Liver (tissue), 8 donors: ENCODE measurements at regions not wholly inside any gene's neighbourhood (a gene's known extent, or its start where the extent isn't known, plus 50 kb on each side); places are given as distances from the start of the nearest gene placed in this dataset.

Source experiments
- DNase-seq: peaks from one replicate; pipeline ENCODE4 v3.0.0-alpha.2; 2017; ENCODE audit warnings: low spot score
- H3K27ac ChIP-seq, 2 donors: one replicate each; pipeline ENCODE4 v1.7.0; 2013; ENCODE audit warnings: inconsistent platforms in 2 of 2, low read length in 2 of 2, control low read depth in 1 of 2, low read depth in 1 of 2, mild to moderate bottlenecking in 1 of 2
- H3K27me3 ChIP-seq, 4 donors: one replicate each; pipeline versions ENCODE4 v1.6.1 to v1.7.0; 2013; ENCODE audit warnings: low read length in 3 of 4, inconsistent platforms in 1 of 4, mild to moderate bottlenecking in 1 of 4, moderate library complexity in 1 of 4; ENCODE audit not compliant: control insufficient read depth in 4 of 4, insufficient read depth in 4 of 4
- H3K36me3 ChIP-seq, 4 donors: one replicate each; pipeline versions ENCODE4 v1.6.1 to v1.7.0; 2013; ENCODE audit warnings: low read length in 3 of 4, mild to moderate bottlenecking in 3 of 4, low read depth in 1 of 4, moderate library complexity in 1 of 4; ENCODE audit not compliant: control insufficient read depth in 4 of 4, insufficient read depth in 3 of 4
- H3K4me1 ChIP-seq, 4 donors: one replicate each; pipeline versions ENCODE4 v1.6.1 to v1.7.0; 2013; ENCODE audit warnings: low read length in 3 of 4, mild to moderate bottlenecking in 3 of 4, moderate library complexity in 1 of 4; ENCODE audit not compliant: control insufficient read depth in 4 of 4, insufficient read depth in 4 of 4
- H3K4me3 ChIP-seq, 3 donors: one replicate each; pipeline versions ENCODE4 v1.6.1 to v1.7.0; 2013; ENCODE audit warnings: low read length in 3 of 3, control low read depth in 1 of 3, low read depth in 1 of 3, mild to moderate bottlenecking in 1 of 3
- H3K9ac ChIP-seq, 2 donors: one replicate each; pipeline ENCODE4 v1.7.0; 2013; ENCODE audit warnings: low read length in 2 of 2, mild to moderate bottlenecking in 2 of 2, moderate library complexity in 2 of 2, control low read depth in 1 of 2, low read depth in 1 of 2
- H3K9me3 ChIP-seq, 4 donors: one replicate each; pipeline versions ENCODE4 v1.6.1 to v1.7.0; 2013; ENCODE audit warnings: low read length in 3 of 4; ENCODE audit not compliant: control insufficient read depth in 4 of 4
- EGR1 ChIP-seq, 2 donors: IDR thresholded peaks; 2 replicates each; pipeline ENCODE4 v1.6.1; 2016 to 2018; ENCODE audit warnings: antibody characterized with exemption in 2 of 2, low read depth in 2 of 2
- FOXA1 ChIP-seq: IDR thresholded peaks from 2 replicates; pipeline ENCODE4 v1.6.1; 2016; ENCODE audit warnings: antibody characterized with exemption
- FOXA2 ChIP-seq: IDR thresholded peaks from 2 replicates; pipeline ENCODE4 v1.6.1; 2016; ENCODE audit warnings: antibody characterized with exemption
- GABPA ChIP-seq, 2 donors: IDR thresholded peaks in 1 of 2; conservative IDR thresholded peaks in 1 of 2; 2 replicates each; pipeline ENCODE4 v1.6.1; 2016; ENCODE audit warnings: antibody characterized with exemption in 2 of 2, mild to moderate bottlenecking in 1 of 2, moderate library complexity in 1 of 2
- HNF4A ChIP-seq, 2 donors: conservative IDR thresholded peaks; 2 replicates each; pipeline ENCODE4 v1.6.1; 2016; ENCODE audit warnings: antibody characterized with exemption in 2 of 2, mild to moderate bottlenecking in 2 of 2
- HNF4G ChIP-seq: IDR thresholded peaks from 2 replicates; pipeline ENCODE4 v1.6.1; 2016; ENCODE audit warnings: antibody characterized with exemption
- JUND ChIP-seq, 2 donors: IDR thresholded peaks; 2 replicates each; pipeline ENCODE4 v1.6.1; 2016; ENCODE audit warnings: antibody characterized with exemption in 2 of 2
- NR2F2 ChIP-seq: IDR thresholded peaks from 2 replicates; pipeline ENCODE4 v1.6.1; 2016; ENCODE audit warnings: antibody characterized with exemption
- RAD21 ChIP-seq, 2 donors: IDR thresholded peaks; 2 replicates each; pipeline ENCODE4 v1.6.1; 2016; ENCODE audit warnings: antibody characterized with exemption in 2 of 2, mild to moderate bottlenecking in 2 of 2
- REST ChIP-seq: IDR thresholded peaks from 2 replicates; pipeline ENCODE4 v1.6.1; 2016; ENCODE audit warnings: antibody characterized with exemption, mild to moderate bottlenecking
- RXRA ChIP-seq, 2 donors: IDR thresholded peaks; 2 replicates each; pipeline ENCODE4 v1.6.1; 2017 to 2018; ENCODE audit warnings: antibody characterized with exemption in 2 of 2, mild to moderate bottlenecking in 1 of 2
- SP1 ChIP-seq: IDR thresholded peaks from 2 replicates; pipeline ENCODE4 v1.6.1; 2018; ENCODE audit warnings: antibody characterized with exemption, mild to moderate bottlenecking
- TAF1 ChIP-seq: conservative IDR thresholded peaks from 2 replicates; pipeline ENCODE4 v1.6.1; 2016; ENCODE audit warnings: antibody characterized with exemption, mild to moderate bottlenecking
- YY1 ChIP-seq: IDR thresholded peaks from 2 replicates; pipeline ENCODE4 v1.6.1; 2016; ENCODE audit warnings: antibody characterized with exemption, mild to moderate bottlenecking
- ZBTB33 ChIP-seq: IDR thresholded peaks from 2 replicates; pipeline ENCODE4 v1.6.1; 2016; ENCODE audit warnings: antibody characterized with exemption
- WGBS: extraction: QIAGEN DNeasy Blood & Tissue Kit; methylation state at CpG from one replicate; pipeline ENCODE4 v1.1.7; 2013; 5-methylcytosine and 5-hydroxymethylcytosine counted together
- TF ChIP-seq, protein P1 (sequence below): IDR thresholded peaks from 2 replicates; pipeline ENCODE4 v1.6.1; 2016; ENCODE audit warnings: antibody characterized with exemption
- TF ChIP-seq, protein P2 (sequence below): IDR thresholded peaks from 2 replicates; pipeline ENCODE4 v1.6.1; 2016; ENCODE audit warnings: antibody characterized with exemption
- TF ChIP-seq, protein P3 (sequence below): fragments of 150-350 bp; IDR thresholded peaks from 2 replicates; pipeline ENCODE4 v1.5.1; 2017; ENCODE audit warnings: improper control_type of control experiment, low read depth, low read length; ENCODE audit not compliant: missing input control
- donor health status: healthy.
- donor health status: healthy.
- donor health status: healthy.
- donor health status: healthy.
- donor health status: healthy.

DNA sequence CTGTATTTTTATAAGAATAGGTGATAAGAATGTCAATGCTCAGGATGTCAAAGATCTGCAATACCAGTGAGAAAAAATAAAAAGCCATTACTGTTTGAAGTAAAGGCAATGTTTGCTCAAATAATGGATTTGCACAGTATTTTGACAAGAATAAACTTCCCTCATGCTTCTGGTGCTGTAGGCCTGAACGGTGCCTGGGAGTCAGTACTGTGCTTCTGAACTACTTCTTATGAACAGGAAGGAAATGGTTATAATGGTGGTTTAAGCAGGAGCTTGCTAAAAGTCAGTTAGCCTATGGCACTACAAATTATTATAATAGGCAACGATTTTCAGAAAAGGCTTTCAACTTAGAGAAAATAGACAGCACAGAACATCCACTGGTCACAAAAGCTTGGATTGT, 548.3 kb upstream of the CDH18 start:
- DNase-seq: no peak
- Histone ChIP-seq H3K36me3 (no peaks in the 10 kb centered on the region), H3K4me3 (no peak overlapping the region), H3K27ac (no peak overlapping the region), H3K4me1 (no peaks in the 10 kb centered on the region), H3K27me3 (no peaks in the 10 kb centered on the region), H3K9ac (no peak overlapping the region), H3K9me3 (no peaks in the 10 kb centered on the region)
- TF ChIP-seq ZBTB33: no peak
- no peak for TF ChIP-seq YY1
- no peak for TF ChIP-seq FOXA1
- TF ChIP-seq RXRA (IDR thresholded peaks at IDR 0.05): no peak
- no peak for TF ChIP-seq HNF4G
- TF ChIP-seq REST: no peak
- no peak for TF ChIP-seq SP1
- no peak for TF ChIP-seq HNF4A (conservative IDR thresholded peaks at IDR 0.05)
- no peak for TF ChIP-seq JUND (IDR thresholded peaks at IDR 0.05)
- TF ChIP-seq, protein P1, sequence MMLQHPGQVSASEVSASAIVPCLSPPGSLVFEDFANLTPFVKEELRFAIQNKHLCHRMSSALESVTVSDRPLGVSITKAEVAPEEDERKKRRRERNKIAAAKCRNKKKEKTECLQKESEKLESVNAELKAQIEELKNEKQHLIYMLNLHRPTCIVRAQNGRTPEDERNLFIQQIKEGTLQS: no peak
- TF ChIP-seq, protein P2, sequence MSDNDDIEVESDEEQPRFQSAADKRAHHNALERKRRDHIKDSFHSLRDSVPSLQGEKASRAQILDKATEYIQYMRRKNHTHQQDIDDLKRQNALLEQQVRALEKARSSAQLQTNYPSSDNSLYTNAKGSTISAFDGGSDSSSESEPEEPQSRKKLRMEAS: no peak
- no peak for TF ChIP-seq TAF1
- TF ChIP-seq, protein P3, sequence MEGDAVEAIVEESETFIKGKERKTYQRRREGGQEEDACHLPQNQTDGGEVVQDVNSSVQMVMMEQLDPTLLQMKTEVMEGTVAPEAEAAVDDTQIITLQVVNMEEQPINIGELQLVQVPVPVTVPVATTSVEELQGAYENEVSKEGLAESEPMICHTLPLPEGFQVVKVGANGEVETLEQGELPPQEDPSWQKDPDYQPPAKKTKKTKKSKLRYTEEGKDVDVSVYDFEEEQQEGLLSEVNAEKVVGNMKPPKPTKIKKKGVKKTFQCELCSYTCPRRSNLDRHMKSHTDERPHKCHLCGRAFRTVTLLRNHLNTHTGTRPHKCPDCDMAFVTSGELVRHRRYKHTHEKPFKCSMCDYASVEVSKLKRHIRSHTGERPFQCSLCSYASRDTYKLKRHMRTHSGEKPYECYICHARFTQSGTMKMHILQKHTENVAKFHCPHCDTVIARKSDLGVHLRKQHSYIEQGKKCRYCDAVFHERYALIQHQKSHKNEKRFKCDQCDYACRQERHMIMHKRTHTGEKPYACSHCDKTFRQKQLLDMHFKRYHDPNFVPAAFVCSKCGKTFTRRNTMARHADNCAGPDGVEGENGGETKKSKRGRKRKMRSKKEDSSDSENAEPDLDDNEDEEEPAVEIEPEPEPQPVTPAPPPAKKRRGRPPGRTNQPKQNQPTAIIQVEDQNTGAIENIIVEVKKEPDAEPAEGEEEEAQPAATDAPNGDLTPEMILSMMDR: no peak
- no peak for TF ChIP-seq RAD21 (IDR thresholded peaks at IDR 0.05)
- TF ChIP-seq GABPA (IDR thresholded peaks at IDR 0.05 in 1 of 2, conservative IDR thresholded peaks at IDR 0.05 in 1 of 2): no peak
- WGBS: 59% methylated on average over 2 of the region's 2 CpGs

- Histone ChIP-seq H3K9ac (no peak overlapping the region), H3K4me1 (no peaks in the 10 kb centered on the region), H3K4me3 (no peak overlapping the region), H3K9me3 (no peaks in the 10 kb centered on the region), H3K27ac (no peak overlapping the region), H3K27me3 (no peaks in the 10 kb centered on the region), H3K36me3 (no peaks in the 10 kb centered on the region)
- DNase-seq: no peak
- 45% methylated on average over 1 of the region's 1 CpG for WGBS
- TF ChIP-seq NR2F2 (no peak), GABPA (IDR thresholded peaks at IDR 0.05 in 1 of 2, conservative IDR thresholded peaks at IDR 0.05 in 1 of 2) (no peak), FOXA2 (no peak), SP1 (no peak), EGR1 (IDR thresholded peaks at IDR 0.05; ENCODE audit: low read depth in 2 of 2) (no peak), HNF4G (no peak), RXRA (IDR thresholded peaks at IDR 0.05) (no peak), HNF4A (conservative IDR thresholded peaks at IDR 0.05) (no peak), YY1 (no peak), JUND (IDR thresholded peaks at IDR 0.05) (no peak), TAF1 (no peak), ZBTB33 (no peak), FOXA1 (no peak), RAD21 (IDR thresholded peaks at IDR 0.05) (no peak)
- TF ChIP-seq, protein P3: no peak
- TF ChIP-seq, protein P2: no peak
Observed at GRCh38 chr5:20528471-20528870, 540.5 kb upstream of the CDH18 start.
